Sigmoid colon (tissue), 6 donors: ENCODE measurements at regions not wholly inside any gene's neighbourhood (a gene's known extent, or its start where the extent isn't known, plus 50 kb on each side); places are given as distances from the start of the nearest gene placed in this dataset.

Experiments
- DNase-seq: peaks from one replicate; pipeline ENCODE4 v3.0.0-alpha.2; 2019
- H3K27ac ChIP-seq, 4 donors: fragments of 200-600 bp; sonication (generic); one replicate each; pipeline ENCODE4 v1.5.1; 2016 to 2019; ENCODE audit warnings: mild to moderate bottlenecking in 1 of 4
- H3K27me3 ChIP-seq, 3 donors: fragments of 200-600 bp; sonication (generic); one replicate each; pipeline ENCODE4 v1.5.1; 2019; ENCODE audit warnings: mild to moderate bottlenecking in 1 of 3
- H3K36me3 ChIP-seq, 4 donors: fragments of 200-600 bp; sonication (generic); one replicate each; pipeline ENCODE4 v1.5.1; 2016 to 2019
- H3K4me1 ChIP-seq, 4 donors: fragments of 200-600 bp; sonication (generic); one replicate each; pipeline ENCODE4 v1.5.1; 2017 to 2019
- H3K4me3 ChIP-seq, 4 donors: fragments of 200-600 bp; sonication (generic); one replicate each; pipeline ENCODE4 v1.5.1; 2017 to 2019; ENCODE audit warnings: mild to moderate bottlenecking in 2 of 4, moderate library complexity in 1 of 4
- H3K9me3 ChIP-seq, 4 donors: fragments of 200-600 bp in 3 of 4; sonication (generic) in 3 of 4; one replicate each; pipeline versions ENCODE4 v1.5.1 to v1.6.1; 2013 to 2019
- EP300 ChIP-seq, 4 donors: sonication (generic); formaldehyde crosslinking; IDR thresholded peaks; one replicate each; pipeline ENCODE4 v1.6.1; 2017; ENCODE audit warnings: antibody characterized with exemption in 4 of 4
- POLR2A ChIP-seq, 2 donors: fragments of 450-650 bp; IDR thresholded peaks; one replicate each; pipeline ENCODE4 v1.6.1; 2016; ENCODE audit warnings: antibody characterized with exemption in 2 of 2, mild to moderate bottlenecking in 2 of 2, moderate library complexity in 2 of 2
- POLR2AphosphoS5 ChIP-seq, 4 donors: sonication (generic); formaldehyde crosslinking; IDR thresholded peaks; one replicate each; pipeline ENCODE4 v1.6.1; 2017; ENCODE audit warnings: antibody characterized with exemption in 4 of 4
- WGBS, 2 donors: extraction: QIAGEN DNeasy Blood & Tissue Kit; methylation state at CpG; one replicate each; pipeline ENCODE4 v1.1.7; 2013; 5-methylcytosine and 5-hydroxymethylcytosine counted together
- intact Hi-C: fragments of 100-400 bp; cut with DNase I; formaldehyde crosslinking; loops from one replicate; pipeline ENCODE4 v1.15.1; 2023
- TF ChIP-seq, protein P1 (sequence below), 4 experiments: fragments of 450-650 bp in 3 of 4; fragments of 200-600 bp in 1 of 4; IDR thresholded peaks; one replicate each; pipeline ENCODE4 v1.5.1; 2016 to 2019; ENCODE audit warnings: antibody characterized with exemption in 4 of 4, mild to moderate bottlenecking in 3 of 4, moderate library complexity in 2 of 4
- donor health status: healthy with polysubstance abuse.
- donor health status: healthy.

GRCh38 chr12:24557738-24558137 is 391.2 kb downstream of the BCAT1 start:
- H3K4me3 ChIP-seq, result no peak overlapping the region
- DNase-seq, result no peak
- WGBS, 2 donors, result 55 to 91% methylated on average over 1 of the region's 1 CpG
- TF ChIP-seq EP300 (IDR thresholded peaks at IDR 0.05), result no peak
- no peak for TF ChIP-seq POLR2AphosphoS5 (IDR thresholded peaks at IDR 0.05)
- TF ChIP-seq, protein P1, sequence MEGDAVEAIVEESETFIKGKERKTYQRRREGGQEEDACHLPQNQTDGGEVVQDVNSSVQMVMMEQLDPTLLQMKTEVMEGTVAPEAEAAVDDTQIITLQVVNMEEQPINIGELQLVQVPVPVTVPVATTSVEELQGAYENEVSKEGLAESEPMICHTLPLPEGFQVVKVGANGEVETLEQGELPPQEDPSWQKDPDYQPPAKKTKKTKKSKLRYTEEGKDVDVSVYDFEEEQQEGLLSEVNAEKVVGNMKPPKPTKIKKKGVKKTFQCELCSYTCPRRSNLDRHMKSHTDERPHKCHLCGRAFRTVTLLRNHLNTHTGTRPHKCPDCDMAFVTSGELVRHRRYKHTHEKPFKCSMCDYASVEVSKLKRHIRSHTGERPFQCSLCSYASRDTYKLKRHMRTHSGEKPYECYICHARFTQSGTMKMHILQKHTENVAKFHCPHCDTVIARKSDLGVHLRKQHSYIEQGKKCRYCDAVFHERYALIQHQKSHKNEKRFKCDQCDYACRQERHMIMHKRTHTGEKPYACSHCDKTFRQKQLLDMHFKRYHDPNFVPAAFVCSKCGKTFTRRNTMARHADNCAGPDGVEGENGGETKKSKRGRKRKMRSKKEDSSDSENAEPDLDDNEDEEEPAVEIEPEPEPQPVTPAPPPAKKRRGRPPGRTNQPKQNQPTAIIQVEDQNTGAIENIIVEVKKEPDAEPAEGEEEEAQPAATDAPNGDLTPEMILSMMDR (IDR thresholded peaks at IDR 0.05), result no peak
- no peak for TF ChIP-seq POLR2A (IDR thresholded peaks at IDR 0.05)
- intact Hi-C loops, result no loop called here
- peaks cover 0 to 14% (median 13%) of the 10 kb centered on the region in 4 donors for H3K4me1 ChIP-seq
- no peak overlapping the region for H3K27ac ChIP-seq
- H3K27me3 ChIP-seq, result no peaks in the 10 kb centered on the region
- H3K9me3 ChIP-seq, result no peaks in the 10 kb centered on the region
- no peaks in the 10 kb centered on the region for H3K36me3 ChIP-seq

GRCh38 chr12:24555730-24556129 is 393.2 kb downstream of the BCAT1 start:
- Histone ChIP-seq H3K9me3 (no peaks in the 10 kb centered on the region), H3K4me1 (peaks cover 0 to 11% (median 8%) of the 10 kb centered on the region in 4 donors), H3K4me3 (no peak overlapping the region), H3K27me3 (no peaks in the 10 kb centered on the region), H3K36me3 (no peaks in the 10 kb centered on the region), H3K27ac (no peak overlapping the region)
- TF ChIP-seq POLR2A (IDR thresholded peaks at IDR 0.05), result no peak
- TF ChIP-seq, protein P1 (IDR thresholded peaks at IDR 0.05), result no peak
- no peak for TF ChIP-seq POLR2AphosphoS5 (IDR thresholded peaks at IDR 0.05)
- TF ChIP-seq EP300 (IDR thresholded peaks at IDR 0.05), result no peak
- 53 to 66% methylated on average over 2 of the region's 2 CpGs for WGBS, 2 donors
- no peak for DNase-seq
- intact Hi-C loops, result no loop called here

- H3K27me3 ChIP-seq, result no peaks in the 10 kb centered on the region
- H3K4me1 ChIP-seq, result peaks cover 0 to 2% (median under 1%) of the 10 kb centered on the region in 4 donors
- no peak for DNase-seq
- TF ChIP-seq POLR2A (IDR thresholded peaks at IDR 0.05), result no peak
- TF ChIP-seq EP300 (IDR thresholded peaks at IDR 0.05), result no peak
- TF ChIP-seq, protein P1 (IDR thresholded peaks at IDR 0.05), result no peak
- TF ChIP-seq POLR2AphosphoS5 (IDR thresholded peaks at IDR 0.05), result no peak
- WGBS, 2 donors, result 89 to 90% methylated on average over 11 of the region's 11 CpGs
- H3K4me3 ChIP-seq, result no peak overlapping the region
- H3K27ac ChIP-seq, result no peak overlapping the region
- H3K9me3 ChIP-seq, result no peaks in the 10 kb centered on the region
- H3K36me3 ChIP-seq, result no peaks in the 10 kb centered on the region
- intact Hi-C loops, result no loop called here
Observed at GRCh38 chr12:24554612-24555295, 394.1 kb downstream of the BCAT1 start.

DNA sequence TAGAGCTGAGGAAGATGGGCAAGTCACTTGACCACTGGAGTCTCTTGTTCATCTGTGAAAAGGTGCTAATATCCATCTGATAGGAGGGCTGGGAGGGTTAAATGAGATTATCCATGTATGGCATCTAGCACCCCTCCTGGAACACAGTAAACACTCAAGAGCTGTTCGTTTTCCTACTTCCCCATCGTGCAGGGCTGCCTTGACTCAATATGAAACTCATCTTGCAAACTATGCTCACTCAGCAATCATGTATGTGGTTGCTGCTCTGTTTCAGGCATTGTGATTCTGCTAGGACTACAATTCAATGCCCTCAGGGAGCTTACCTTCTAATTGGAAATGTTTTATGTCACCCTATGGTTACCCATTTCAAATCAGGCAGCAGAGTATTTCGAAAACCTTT is 395.6 kb downstream of the BCAT1 start:
- Histone ChIP-seq H3K27ac (no peak overlapping the region), H3K27me3 (no peaks in the 10 kb centered on the region), H3K4me1 (no peaks in the 10 kb centered on the region), H3K4me3 (no peak overlapping the region), H3K9me3 (no peaks in the 10 kb centered on the region), H3K36me3 (no peaks in the 10 kb centered on the region)
- DNase-seq, result no peak
- TF ChIP-seq POLR2A (IDR thresholded peaks at IDR 0.05), result no peak
- TF ChIP-seq, protein P1 (IDR thresholded peaks at IDR 0.05), result no peak
- TF ChIP-seq EP300 (IDR thresholded peaks at IDR 0.05), result no peak
- no peak for TF ChIP-seq POLR2AphosphoS5 (IDR thresholded peaks at IDR 0.05)
- 64 to 80% methylated on average over 3 of the region's 3 CpGs for WGBS, 2 donors
- intact Hi-C loops, result no loop called here
